MCF 10A (cell line): ENCODE measurements at regions not wholly inside any gene's neighbourhood (a gene's known extent, or its start where the extent isn't known, plus 50 kb on each side); places are given as distances from the start of the nearest gene placed in this dataset.
A peak's percentile ranks its signal among the peaks of the same experiment; 100 is the strongest.

ENCODE experiments used
- BruUV-seq: library from RNA; stranded (reverse); fragments of 400-500 nt; replicated peaks from 2 replicates; lab custom pipeline; 2021; lab: Mats Ljungman, UMichigan
- CTCF ChIA-PET: fragments of 300-600 bp; sonication (Branson Sonifier 250); formaldehyde crosslinking; extraction: SDS; loops from one replicate; lab custom pipeline; 2021; ENCODE audit warnings: antibody characterized with exemption, inconsistent platforms; lab: Yijun Ruan, JAX
- POLR2A ChIA-PET: fragments of 300-600, 350-650 bp; sonication (Branson Sonifier 250); formaldehyde crosslinking; extraction: SDS; loops from one replicate; lab custom pipeline; 2020; ENCODE audit warnings: antibody characterized with exemption, inconsistent platforms; lab: Yijun Ruan, JAX
- DNase-seq: peaks from one replicate; pipeline ENCODE4 v3.0.0-alpha.2; 2018; ENCODE audit not compliant: unreplicated experiment
- H3K27ac Mint-ChIP-seq: one replicate; pipeline ENCODE4 v1.8.0; 2022; ENCODE audit warnings: mild to moderate bottlenecking, low read depth, mixed read lengths; ENCODE audit not compliant: unreplicated experiment
- H3K27me3 Mint-ChIP-seq: one replicate; pipeline ENCODE4 v1.8.0; 2022; ENCODE audit warnings: mixed read lengths; ENCODE audit not compliant: insufficient read depth, unreplicated experiment
- H3K36me3 Mint-ChIP-seq: one replicate; pipeline ENCODE4 v1.8.0; 2022; ENCODE audit warnings: mild to moderate bottlenecking, moderate library complexity, mixed read lengths; ENCODE audit not compliant: insufficient read depth, unreplicated experiment
- H3K4me1 Mint-ChIP-seq: one replicate; pipeline ENCODE4 v1.8.0; 2022; ENCODE audit warnings: mixed read lengths; ENCODE audit not compliant: insufficient read depth, unreplicated experiment
- H3K4me3 Mint-ChIP-seq: one replicate; pipeline ENCODE4 v1.8.0; 2022; ENCODE audit warnings: mild to moderate bottlenecking, moderate library complexity, mixed read lengths; ENCODE audit not compliant: unreplicated experiment
- H3K9me3 Mint-ChIP-seq: one replicate; pipeline ENCODE4 v1.8.0; 2022; ENCODE audit warnings: mixed read lengths; ENCODE audit not compliant: unreplicated experiment
- intact Hi-C: fragments of 100-400 bp; cut with micrococcal nuclease; formaldehyde crosslinking; loops from 2 replicates; pipeline ENCODE4 v1.14.1; 2022
- TF ChIP-seq, protein P1 (sequence below): fragments of 200-600 bp; IDR thresholded peaks from one replicate; pipeline ENCODE4 v1.8.0; 2022; ENCODE audit warnings: antibody characterized with exemption, mild to moderate bottlenecking; ENCODE audit not compliant: unreplicated experiment

DNA sequence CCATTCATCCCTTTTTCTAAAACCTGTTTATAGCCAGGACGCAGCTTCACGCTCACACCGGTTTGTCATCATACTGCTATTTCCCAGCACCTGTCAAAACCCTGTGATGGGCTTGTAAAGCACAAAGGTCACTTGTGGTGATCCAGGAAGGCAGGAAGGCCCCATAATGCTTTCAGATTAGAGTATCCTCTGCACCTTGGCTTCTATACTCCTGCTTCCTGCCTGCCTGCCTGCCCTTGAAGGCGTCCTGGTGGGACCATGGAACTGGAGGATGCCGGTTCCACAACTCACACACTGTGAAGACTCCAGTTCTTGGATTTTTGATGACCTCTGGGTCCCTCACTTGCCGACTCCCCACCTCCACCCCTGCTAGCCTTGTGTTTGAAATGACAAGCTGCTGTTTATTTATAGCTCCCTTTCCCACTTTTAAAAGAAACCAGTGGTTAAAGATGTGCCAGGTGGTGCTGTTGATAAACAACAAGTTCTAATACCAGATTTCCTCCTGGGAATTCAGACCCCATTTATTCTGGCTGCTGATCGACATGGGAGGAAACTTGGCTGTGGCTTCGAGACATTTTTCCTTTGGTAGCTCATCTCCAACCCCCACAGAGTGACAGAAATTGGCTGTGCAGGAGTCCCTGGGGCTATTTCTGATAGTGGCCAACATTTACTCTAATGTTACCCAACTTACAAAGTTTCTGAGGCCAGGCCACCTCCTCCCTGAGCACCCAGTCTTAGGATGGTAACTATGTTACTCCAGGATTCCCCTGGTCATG lies 211.5 kb downstream of the KDR start:
- POLR2A ChIA-PET = no interaction called here

DNA sequence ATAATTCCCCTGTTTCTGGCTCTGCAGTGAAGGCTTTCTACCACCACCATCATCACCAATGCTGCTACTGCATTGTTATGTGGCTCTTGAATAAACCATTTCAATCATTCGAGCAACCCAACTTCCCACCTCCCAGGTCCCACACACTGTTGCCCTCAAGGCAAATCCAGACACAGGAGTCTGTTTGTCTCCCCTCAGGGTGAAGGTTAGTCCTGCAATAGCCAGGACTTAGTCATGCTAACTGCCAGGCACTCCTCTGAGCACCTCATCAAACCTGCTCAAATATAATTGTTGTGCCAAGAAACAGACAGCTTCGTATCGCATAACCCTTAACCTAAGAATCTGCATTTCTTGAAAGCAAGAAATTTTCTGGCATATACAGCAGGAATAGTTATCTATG lies 213.2 kb downstream of the KDR start:
- ChIA-PET CTCF (interaction anchor here (0.6 kb wide), 1 partner anchor 81 kb away, joined by 3 read pairs; no protein-coding TSS in a partner anchor), POLR2A (interaction anchor here (0.6 to 0.7 kb wide), 2 partner anchors 16 to 635 kb away, joined by 3 read pairs; no protein-coding TSS in a partner anchor)
- no peaks in the 10 kb centered on the region for H3K36me3 Mint-ChIP-seq
- peaks cover 7% of the 10 kb centered on the region for H3K9me3 Mint-ChIP-seq
- no peaks in the 10 kb centered on the region for H3K27me3 Mint-ChIP-seq
- DNase-seq = no peak
- H3K4me3 Mint-ChIP-seq = no peak overlapping the region
- BruUV-seq = no TSS peak
- TF ChIP-seq, protein P1, sequence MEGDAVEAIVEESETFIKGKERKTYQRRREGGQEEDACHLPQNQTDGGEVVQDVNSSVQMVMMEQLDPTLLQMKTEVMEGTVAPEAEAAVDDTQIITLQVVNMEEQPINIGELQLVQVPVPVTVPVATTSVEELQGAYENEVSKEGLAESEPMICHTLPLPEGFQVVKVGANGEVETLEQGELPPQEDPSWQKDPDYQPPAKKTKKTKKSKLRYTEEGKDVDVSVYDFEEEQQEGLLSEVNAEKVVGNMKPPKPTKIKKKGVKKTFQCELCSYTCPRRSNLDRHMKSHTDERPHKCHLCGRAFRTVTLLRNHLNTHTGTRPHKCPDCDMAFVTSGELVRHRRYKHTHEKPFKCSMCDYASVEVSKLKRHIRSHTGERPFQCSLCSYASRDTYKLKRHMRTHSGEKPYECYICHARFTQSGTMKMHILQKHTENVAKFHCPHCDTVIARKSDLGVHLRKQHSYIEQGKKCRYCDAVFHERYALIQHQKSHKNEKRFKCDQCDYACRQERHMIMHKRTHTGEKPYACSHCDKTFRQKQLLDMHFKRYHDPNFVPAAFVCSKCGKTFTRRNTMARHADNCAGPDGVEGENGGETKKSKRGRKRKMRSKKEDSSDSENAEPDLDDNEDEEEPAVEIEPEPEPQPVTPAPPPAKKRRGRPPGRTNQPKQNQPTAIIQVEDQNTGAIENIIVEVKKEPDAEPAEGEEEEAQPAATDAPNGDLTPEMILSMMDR = no peak
- H3K27ac Mint-ChIP-seq = no peak overlapping the region
- intact Hi-C loops = no loop called here
- H3K4me1 Mint-ChIP-seq = no peaks in the 10 kb centered on the region

More for the DNA sequence above, 211.5 kb downstream of the KDR start:
- no peaks in the 10 kb centered on the region for H3K9me3 Mint-ChIP-seq
- H3K27ac Mint-ChIP-seq = no peak overlapping the region
- H3K4me1 Mint-ChIP-seq = no peaks in the 10 kb centered on the region
- CTCF ChIA-PET = interaction anchor here (0.6 to 0.9 kb wide), 3 partner anchors 16 to 592 kb away, joined by 3 read pairs; no protein-coding TSS in a partner anchor
- peak; percentile 8 for DNase-seq
- BruUV-seq = no TSS peak
- no peaks in the 10 kb centered on the region for H3K36me3 Mint-ChIP-seq
- no peaks in the 10 kb centered on the region for H3K27me3 Mint-ChIP-seq
- H3K4me3 Mint-ChIP-seq = no peak overlapping the region
- TF ChIP-seq, protein P1 = no peak
- intact Hi-C loops = no loop called here

DNA sequence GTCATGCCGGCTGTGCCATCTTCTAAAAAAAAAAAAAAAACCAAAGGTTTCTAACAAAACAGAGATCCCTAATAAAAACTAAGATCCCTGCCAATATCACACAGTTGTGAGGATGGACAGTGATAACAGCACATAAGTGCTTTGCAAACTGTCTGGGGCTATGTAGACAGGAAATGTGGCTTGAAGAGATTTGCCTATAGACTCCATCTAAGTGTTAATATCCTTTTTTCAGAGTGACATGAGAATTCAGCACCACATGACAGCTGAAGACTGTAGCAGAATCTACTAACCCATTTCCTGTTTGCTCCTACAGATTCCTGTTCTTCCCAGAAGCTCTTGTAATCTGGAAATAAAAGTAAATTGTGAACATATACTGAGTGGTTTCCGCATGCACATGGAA lies 215.4 kb downstream of the KDR start:
- POLR2A ChIA-PET = no interaction called here

DNA sequence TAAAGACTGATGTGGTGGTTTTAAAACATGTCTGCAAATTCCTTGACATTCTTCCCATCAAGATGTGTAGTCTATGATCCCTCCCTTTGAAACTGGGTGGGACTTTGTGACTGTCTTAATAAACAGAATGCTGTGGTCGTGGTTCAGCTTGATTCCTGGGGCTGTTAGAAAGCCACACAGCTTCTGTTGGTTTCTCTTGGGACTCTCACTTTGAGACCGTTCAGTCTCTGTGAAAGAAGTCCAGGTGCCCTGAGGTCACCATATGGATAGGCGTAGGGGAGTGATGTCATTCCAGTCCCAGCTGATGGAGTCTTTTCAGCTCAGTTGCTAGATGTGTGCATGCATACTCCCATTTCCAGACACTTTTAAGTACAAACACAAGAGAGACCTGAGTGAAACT lies 216.6 kb downstream of the KDR start:
- Mint-ChIP-seq H3K4me3 (no peak overlapping the region), H3K4me1 (no peaks in the 10 kb centered on the region), H3K27ac (no peak overlapping the region), H3K27me3 (no peaks in the 10 kb centered on the region), H3K36me3 (no peaks in the 10 kb centered on the region), H3K9me3 (peaks cover 14% of the 10 kb centered on the region)
- POLR2A ChIA-PET = no interaction called here
- TF ChIP-seq, protein P1 = no peak
- CTCF ChIA-PET = no interaction called here
- intact Hi-C loops = no loop called here
- no TSS peak for BruUV-seq
- DNase-seq = no peak

More for the DNA sequence above, 215.4 kb downstream of the KDR start:
- no TSS peak for BruUV-seq
- DNase-seq = no peak
- Mint-ChIP-seq H3K36me3 (no peaks in the 10 kb centered on the region), H3K27me3 (no peaks in the 10 kb centered on the region), H3K27ac (no peak overlapping the region), H3K9me3 (peaks cover 14% of the 10 kb centered on the region), H3K4me3 (no peak overlapping the region), H3K4me1 (no peaks in the 10 kb centered on the region)
- CTCF ChIA-PET = no interaction called here
- intact Hi-C loops = no loop called here
- TF ChIP-seq, protein P1 = no peak
